ENCODE measurements at regions not wholly inside any gene's neighbourhood (a gene's known extent, or its start where the extent isn't known, plus 50 kb on each side); places are given as distances from the start of the nearest gene placed in this dataset.

GRCh38 chr1:63199706-63200335 lies 122.5 kb upstream of the FOXD3 start:
- peak; percentile 76 to 86 for DNase-seq

DNA sequence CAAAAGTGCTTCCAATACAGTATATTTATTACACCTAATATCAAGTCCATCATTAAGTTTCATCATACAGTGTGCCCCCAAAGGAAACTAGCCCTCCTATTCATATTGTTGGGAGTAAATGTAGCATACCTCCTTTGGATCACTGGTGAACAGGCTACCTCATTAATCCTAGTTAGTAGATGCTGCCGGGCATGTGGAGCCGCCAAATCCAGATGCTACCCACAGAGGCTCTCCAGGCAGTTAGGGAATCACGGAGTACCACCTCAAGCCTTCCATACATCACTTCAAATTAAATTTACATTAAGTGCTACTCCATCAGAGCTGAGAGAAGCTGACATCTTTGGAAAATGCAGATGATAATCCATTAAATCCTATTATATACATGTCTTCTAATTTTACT lies 121.7 kb upstream of the FOXD3 start:
- peak in 1 of 2 donors; percentile 4 for DNase-seq

DNA sequence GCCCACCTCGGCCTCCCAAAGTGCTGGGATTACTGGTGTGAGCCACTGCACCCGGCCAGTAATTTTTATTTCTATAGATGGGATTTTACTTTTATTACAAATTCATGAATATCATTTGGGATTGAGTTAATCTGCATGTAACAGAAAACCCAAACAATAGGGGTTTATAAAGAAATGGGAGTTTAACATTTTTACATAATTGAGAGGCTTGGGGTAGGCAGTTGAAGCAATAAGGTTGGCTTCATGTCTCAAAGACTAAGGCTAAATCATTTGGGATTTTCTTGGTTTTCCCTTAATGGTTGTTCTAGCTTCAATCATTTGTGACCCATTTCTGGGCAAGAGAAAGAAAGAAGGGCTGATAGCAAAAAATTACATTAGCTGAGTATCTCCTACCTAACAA lies 118.7 kb upstream of the FOXD3 start:
- DNase-seq = no peak

- DNase-seq = no peak
Observed at GRCh38 chr1:63205776-63206175, 116.6 kb upstream of the FOXD3 start.

DNA sequence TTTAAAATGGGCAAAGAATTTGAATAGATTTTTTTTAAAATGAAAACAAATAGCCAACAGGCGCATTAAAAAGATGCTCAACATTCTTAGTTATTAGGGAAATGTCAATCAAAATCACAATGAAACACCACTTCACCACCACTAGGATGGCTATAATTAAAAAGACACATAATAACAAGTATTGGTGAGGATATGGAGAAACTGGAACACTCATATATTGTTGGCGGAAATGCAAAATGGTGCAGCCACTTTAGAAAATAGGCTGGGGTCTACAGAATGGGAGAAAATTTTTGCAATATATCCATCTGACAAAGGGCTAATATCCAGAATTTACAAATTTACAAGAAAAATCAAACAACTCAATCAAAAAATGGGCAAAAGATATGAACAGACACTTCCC lies 107.8 kb upstream of the FOXD3 start:
- no peak for DNase-seq

- no peak for DNase-seq
Observed at GRCh38 chr1:63223426-63223825, 98.9 kb upstream of the FOXD3 start.

DNA sequence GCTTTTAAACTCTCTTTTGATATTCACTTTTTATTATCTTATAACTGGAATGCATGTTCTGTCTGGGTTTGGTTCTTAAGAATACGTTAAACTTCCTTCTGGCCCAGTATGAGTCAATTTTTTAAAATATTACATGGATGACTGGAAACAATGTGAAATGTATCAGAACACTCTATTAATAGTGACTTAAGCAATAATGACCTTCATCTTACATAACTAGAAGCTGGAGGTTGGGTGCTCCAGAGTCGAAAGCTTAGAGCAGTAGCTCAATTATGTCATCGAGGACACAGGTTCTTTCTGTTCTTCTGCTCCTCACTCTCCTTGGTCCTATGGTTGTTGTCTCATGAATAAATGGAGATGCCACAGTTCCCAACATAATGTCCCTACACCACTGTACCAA lies 91.6 kb upstream of the FOXD3 start:
- no peak for DNase-seq

GRCh38 chr1:63238721-63239120 lies 83.6 kb upstream of the FOXD3 start:
- no peak for DNase-seq

DNA sequence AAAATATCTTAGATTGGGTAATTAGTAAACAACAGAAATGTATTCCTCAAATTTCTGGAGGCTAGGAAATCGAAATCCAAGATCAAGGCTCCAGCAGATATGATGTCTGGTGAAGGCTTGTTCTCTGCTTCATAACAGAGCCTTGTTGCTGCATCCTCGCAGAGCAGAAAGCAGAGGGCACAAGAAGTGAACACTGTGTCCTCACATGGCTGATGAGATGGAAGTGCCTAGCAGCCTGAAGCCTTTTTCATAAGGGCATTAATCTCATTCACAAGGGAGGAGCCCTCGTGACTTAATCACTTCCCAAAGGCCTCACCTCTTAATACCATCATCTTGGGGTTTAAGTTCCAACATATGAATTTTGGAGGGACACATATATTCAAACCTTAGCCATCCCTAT lies 77.2 kb upstream of the FOXD3 start:
- DNase-seq = no peak

DNA sequence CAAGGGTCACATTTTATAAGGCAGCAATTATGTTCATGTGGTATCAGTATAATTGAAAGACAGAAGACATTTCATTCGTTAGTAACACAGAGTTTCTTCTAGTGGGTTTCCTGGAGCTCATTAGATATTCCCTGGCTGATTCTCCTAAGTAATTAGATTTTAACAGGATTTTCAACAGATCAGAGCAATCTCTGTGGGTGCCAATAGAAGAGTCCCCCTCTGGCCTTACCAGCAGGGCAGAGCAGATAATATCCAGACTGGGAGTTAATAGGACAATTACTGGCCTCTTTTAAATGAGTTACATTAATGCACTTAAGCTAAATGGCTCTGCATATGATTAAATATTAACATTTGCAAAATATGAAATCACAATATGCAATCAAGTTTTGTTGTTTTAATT lies 74.2 kb upstream of the FOXD3 start:
- DNase-seq = no peak

GRCh38 chr1:63255153-63255552 lies 67.2 kb upstream of the FOXD3 start:
- DNase-seq = no peak

DNA sequence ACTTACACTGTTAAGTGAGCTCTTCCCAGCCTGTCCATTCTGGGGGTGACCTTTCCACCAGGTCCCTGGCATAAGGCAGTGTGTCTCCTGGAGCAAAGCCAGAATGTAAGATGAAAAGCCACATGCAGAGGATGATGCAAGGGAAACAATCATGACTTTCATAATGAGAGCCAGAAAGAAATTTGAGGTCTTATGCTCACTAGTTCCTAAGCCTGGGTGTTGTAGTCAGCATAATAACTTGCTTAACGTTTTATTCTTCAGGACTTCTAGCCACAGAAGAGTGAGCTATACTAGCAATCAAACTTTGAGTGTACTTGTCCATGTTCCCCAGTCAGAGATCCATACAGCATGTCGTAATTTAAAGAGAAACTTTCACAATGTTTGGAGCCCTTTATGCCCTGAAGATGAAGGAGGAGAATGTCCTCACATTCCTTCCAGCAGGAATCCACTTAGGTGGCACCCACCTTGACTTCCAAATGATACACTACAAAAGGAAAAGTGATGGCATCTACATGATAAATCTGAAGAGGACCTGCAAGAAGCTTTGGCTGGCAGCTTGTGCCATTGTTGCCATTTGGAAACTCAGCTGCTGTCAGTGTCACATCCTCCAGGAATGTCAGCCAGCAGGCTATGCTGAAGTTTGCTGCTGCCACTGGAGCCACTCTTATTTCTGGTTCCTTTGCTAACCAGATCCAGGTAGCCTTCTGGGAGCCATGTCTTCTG lies 60.5 kb upstream of the FOXD3 start:
- DNase-seq = peak; percentile 5 to 8

DNA sequence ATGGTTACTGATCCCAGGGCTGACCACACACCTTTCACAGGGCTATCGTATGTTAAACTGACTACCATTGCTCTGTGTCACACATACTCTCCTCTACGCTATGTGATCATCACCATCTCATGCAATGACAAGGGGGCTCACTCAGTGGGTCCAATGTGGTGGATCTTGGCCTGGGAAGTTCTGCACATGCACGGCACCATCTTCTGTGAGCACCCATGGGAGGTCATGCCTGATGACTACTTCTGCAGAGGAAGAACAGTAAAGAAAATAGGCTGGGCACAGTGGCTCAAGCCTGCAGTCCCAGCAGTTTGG lies 60.0 kb upstream of the FOXD3 start:
- no peak for DNase-seq

DNA sequence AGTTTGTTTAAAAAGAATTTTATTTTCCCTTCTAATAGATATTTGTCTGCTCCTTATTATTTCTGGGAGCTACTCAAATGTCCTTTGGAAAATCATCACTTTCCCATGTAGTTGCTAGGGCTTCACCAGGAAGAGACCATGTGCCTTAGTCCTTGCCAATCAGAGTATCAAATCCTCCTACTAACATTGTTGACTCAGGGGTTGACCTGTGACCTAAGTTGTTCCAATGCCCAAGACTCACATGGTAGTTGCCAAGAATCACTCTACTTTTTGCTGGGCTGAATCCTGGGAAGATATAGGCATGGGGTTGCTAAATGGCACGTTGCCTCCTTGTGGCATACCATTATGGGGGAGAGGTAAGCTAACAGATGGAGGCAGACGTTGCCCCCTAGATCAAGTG lies 58.2 kb upstream of the FOXD3 start:
- DNase-seq = no peak

GRCh38 chr1:63266857-63267256 lies 55.5 kb upstream of the FOXD3 start:
- DNase-seq = no peak

- no peak for DNase-seq
Observed at GRCh38 chr1:63268876-63269275, 53.5 kb upstream of the FOXD3 start.

DNA sequence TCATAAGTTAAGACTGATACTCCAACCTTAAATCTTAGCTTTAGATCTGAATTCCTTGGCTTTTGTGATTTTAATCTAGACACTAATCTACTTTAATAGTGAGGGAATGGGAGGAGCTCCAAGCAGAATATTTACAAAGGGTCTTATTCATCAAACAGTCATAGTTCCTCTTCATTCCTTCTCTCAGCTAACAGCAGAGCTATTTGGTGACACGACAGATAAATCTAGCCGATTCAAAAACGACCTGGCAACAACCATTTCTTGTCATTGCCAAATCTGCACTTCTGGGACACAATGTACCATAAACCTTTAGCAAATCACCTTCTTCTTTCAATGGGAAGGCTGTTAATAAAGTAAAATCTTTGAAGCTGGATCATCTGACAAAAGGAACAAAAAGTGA lies 52.8 kb upstream of the FOXD3 start:
- no peak for DNase-seq

Data from right lung (tissue), 2 donors.